ENCODE measurements at regions not wholly inside any gene's neighbourhood (a gene's known extent, or its start where the extent isn't known, plus 50 kb on each side); places are given as distances from the start of the nearest gene placed in this dataset.

DNA sequence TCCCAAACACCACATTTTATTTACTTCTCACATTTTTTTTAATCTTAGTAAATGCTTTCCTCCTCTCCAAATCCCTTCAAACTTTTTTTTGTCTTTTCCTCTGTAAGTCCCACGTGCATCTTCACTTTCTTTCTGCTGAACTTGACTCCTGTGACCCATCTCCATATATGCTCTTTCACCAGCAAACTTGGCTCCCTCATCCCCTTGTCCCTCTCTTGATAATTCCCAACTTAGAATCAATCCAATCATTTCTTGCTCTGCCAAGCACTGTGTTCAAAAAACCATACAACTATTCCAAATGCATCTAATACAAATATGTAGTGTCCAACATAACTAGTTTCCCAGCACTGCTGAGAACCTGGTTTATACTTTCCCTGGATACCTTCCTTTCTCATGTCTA is 519.4 kb downstream of the HDGFL1 start:
- H3K79me1 ChIP-seq (ENCODE audit: insufficient read depth, low read depth, low read length, poor library complexity, severe bottlenecking): no peaks in the 10 kb centered on the region
- no peak overlapping the region for H3K18ac ChIP-seq (ENCODE audit: insufficient read length, low read depth, low read length)
- no peaks in the 10 kb centered on the region for H3K79me2 ChIP-seq (ENCODE audit: insufficient read depth, low read length)
- Mint-ChIP-seq H3K27me3 (ENCODE audit: low read depth) (no peaks in the 10 kb centered on the region; the same call in 1 of the 2 replicates), H3K4me3 (no peak overlapping the region), H3K36me3 (ENCODE audit: insufficient read depth in 1 of 3, low read depth in 3 of 3) (no peaks in the 10 kb centered on the region; a peak in 1 of 7 replicates), H3K4me1 (no peaks in the 10 kb centered on the region), H3K27ac (no peak overlapping the region), H3K9me3 (no peaks in the 10 kb centered on the region; a peak in 2 of 5 replicates)
- DNase-seq: no peak
- no peak overlapping the region for H2AFZ ChIP-seq (ENCODE audit: low read length)
- no peak overlapping the region for H3K4me2 ChIP-seq (ENCODE audit: insufficient read depth, insufficient read length, low read length)
- no peak overlapping the region for H4K8ac ChIP-seq (replicated peaks; ENCODE audit: insufficient read length, low read depth, low read length)
- no peak overlapping the region for H4K91ac ChIP-seq (ENCODE audit: insufficient read length, low read depth, low read length)
- TF ChIP-seq, protein P1, sequence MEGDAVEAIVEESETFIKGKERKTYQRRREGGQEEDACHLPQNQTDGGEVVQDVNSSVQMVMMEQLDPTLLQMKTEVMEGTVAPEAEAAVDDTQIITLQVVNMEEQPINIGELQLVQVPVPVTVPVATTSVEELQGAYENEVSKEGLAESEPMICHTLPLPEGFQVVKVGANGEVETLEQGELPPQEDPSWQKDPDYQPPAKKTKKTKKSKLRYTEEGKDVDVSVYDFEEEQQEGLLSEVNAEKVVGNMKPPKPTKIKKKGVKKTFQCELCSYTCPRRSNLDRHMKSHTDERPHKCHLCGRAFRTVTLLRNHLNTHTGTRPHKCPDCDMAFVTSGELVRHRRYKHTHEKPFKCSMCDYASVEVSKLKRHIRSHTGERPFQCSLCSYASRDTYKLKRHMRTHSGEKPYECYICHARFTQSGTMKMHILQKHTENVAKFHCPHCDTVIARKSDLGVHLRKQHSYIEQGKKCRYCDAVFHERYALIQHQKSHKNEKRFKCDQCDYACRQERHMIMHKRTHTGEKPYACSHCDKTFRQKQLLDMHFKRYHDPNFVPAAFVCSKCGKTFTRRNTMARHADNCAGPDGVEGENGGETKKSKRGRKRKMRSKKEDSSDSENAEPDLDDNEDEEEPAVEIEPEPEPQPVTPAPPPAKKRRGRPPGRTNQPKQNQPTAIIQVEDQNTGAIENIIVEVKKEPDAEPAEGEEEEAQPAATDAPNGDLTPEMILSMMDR (conservative IDR thresholded peaks at IDR 0.05): no peak
- no peaks in the 10 kb centered on the region for H4K20me1 ChIP-seq (ENCODE audit: control insufficient read depth, insufficient read depth, insufficient read length)
- no peaks in the 10 kb centered on the region for H3K4me1 ChIP-seq (ENCODE audit: insufficient read depth, low read length)
- no peak overlapping the region for H2BK20ac ChIP-seq (ENCODE audit: low read depth, low read length, poor library complexity, severe bottlenecking)
- H3K23me2 ChIP-seq (ENCODE audit: insufficient read length, low read depth, low read length, poor library complexity, severe bottlenecking): no peaks in the 10 kb centered on the region
- no CpG with 5 or more reads among the region's 1 CpG for WGBS (ENCODE audit: extremely low coverage, insufficient read length, low lambda C conversion rate)
- H2BK120ac ChIP-seq (ENCODE audit: low read depth, low read length, poor library complexity, severe bottlenecking): no peak overlapping the region
- H2BK15ac ChIP-seq (ENCODE audit: low read depth, low read length): no peak overlapping the region
- H3K9me3 ChIP-seq (ENCODE audit: control insufficient read depth, low read depth, low read length): no peaks in the 10 kb centered on the region
- H3T11ph ChIP-seq (ENCODE audit: low read length): no peak overlapping the region
- H3K27me3 ChIP-seq (ENCODE audit: insufficient read depth, low read length): no peaks in the 10 kb centered on the region
- H3K4ac ChIP-seq (ENCODE audit: low read depth, low read length): no peak overlapping the region
- no peak overlapping the region for H3K14ac ChIP-seq (ENCODE audit: insufficient read depth, low read length)
- no peak overlapping the region for H3K9ac ChIP-seq (ENCODE audit: extremely low read depth, insufficient read length, low read length)
- no peak overlapping the region for H2BK12ac ChIP-seq (ENCODE audit: insufficient read length, low read depth, low read length)
- no peak overlapping the region for H3K56ac ChIP-seq (ENCODE audit: insufficient read length, low read depth, low read length)
- no peak overlapping the region for H3K23ac ChIP-seq (ENCODE audit: insufficient read length, low read depth, low read length)
- H2AK5ac ChIP-seq (ENCODE audit: insufficient read length, low read length): no peak overlapping the region
- no peak overlapping the region for H3K27ac ChIP-seq (ENCODE audit: insufficient read length, low read depth, low read length)
- H2BK5ac ChIP-seq (ENCODE audit: insufficient read length, low read length): no peak overlapping the region
- no peak overlapping the region for H4K5ac ChIP-seq (ENCODE audit: insufficient read length, low read depth, low read length)
